ENCODE measurements at regions not wholly inside any gene's neighbourhood (a gene's known extent, or its start where the extent isn't known, plus 50 kb on each side); places are given as distances from the start of the nearest gene placed in this dataset.

GRCh38 chr12:28887461-28887990 is 261.6 kb upstream of the FAR2 start:
- no peaks in the 10 kb centered on the region for H3K9me3 ChIP-seq
- CTCF ChIA-PET: no interaction called here

GRCh38 chr12:28890664-28891063 is 258.4 kb upstream of the FAR2 start:
- Histone ChIP-seq H3K9me3 (no peaks in the 10 kb centered on the region), H3K36me3 (ENCODE audit: control insufficient read depth, insufficient read depth, low read length) (no peaks in the 10 kb centered on the region), H3K4me3 (ENCODE audit: low read depth, low read length) (no peak overlapping the region), H3K4me1 (no peaks in the 10 kb centered on the region), H3K27me3 (replicated peaks; ENCODE audit: control insufficient read depth, insufficient read depth, low read length) (no peaks in the 10 kb centered on the region)
- no peaks in the 10 kb centered on the region for H3K4me1 Mint-ChIP-seq (ENCODE audit: low read depth, unreplicated experiment)
- H3K4me3 Mint-ChIP-seq (ENCODE audit: unreplicated experiment): no peak overlapping the region
- no peak for DNase-seq
- H3K36me3 Mint-ChIP-seq (ENCODE audit: insufficient read depth, unreplicated experiment): no peaks in the 10 kb centered on the region
- no peak overlapping the region for H3K27ac Mint-ChIP-seq (ENCODE audit: unreplicated experiment)
- no peak for TF ChIP-seq CTCF (IDR thresholded peaks at IDR 0.05; ENCODE audit: insufficient read depth in 1 of 2, low read depth in 1 of 2, low read length in 1 of 2, severe bottlenecking in 1 of 2, unreplicated experiment in 1 of 2)
- no peaks in the 10 kb centered on the region for H3K27me3 Mint-ChIP-seq (ENCODE audit: insufficient read depth, unreplicated experiment)
- intact Hi-C loops (cut with micrococcal nuclease; ENCODE audit: unreplicated experiment): no loop called here
- ChIA-PET POLR2A (no interaction called here), CTCF (no interaction called here)
- no TSS peak for BruUV-seq (replicated peaks)
- no peaks in the 10 kb centered on the region for H3K9me3 Mint-ChIP-seq (ENCODE audit: unreplicated experiment)

More at GRCh38 chr12:28887461-28887990, 261.6 kb upstream of the FAR2 start:
- Mint-ChIP-seq H3K4me3 (ENCODE audit: unreplicated experiment) (no peak overlapping the region), H3K4me1 (ENCODE audit: low read depth, unreplicated experiment) (no peaks in the 10 kb centered on the region), H3K27me3 (ENCODE audit: insufficient read depth, unreplicated experiment) (peaks cover 3% of the 10 kb centered on the region), H3K36me3 (ENCODE audit: insufficient read depth, unreplicated experiment) (no peaks in the 10 kb centered on the region), H3K9me3 (ENCODE audit: unreplicated experiment) (no peaks in the 10 kb centered on the region), H3K27ac (ENCODE audit: unreplicated experiment) (no peak overlapping the region)
- Histone ChIP-seq H3K36me3 (ENCODE audit: control insufficient read depth, insufficient read depth, low read length) (no peaks in the 10 kb centered on the region), H3K4me1 (no peaks in the 10 kb centered on the region), H3K27me3 (replicated peaks; ENCODE audit: control insufficient read depth, insufficient read depth, low read length) (no peaks in the 10 kb centered on the region), H3K4me3 (ENCODE audit: low read depth, low read length) (no peak overlapping the region)
- DNase-seq: no peak
- intact Hi-C loops (cut with micrococcal nuclease; ENCODE audit: unreplicated experiment): no loop called here
- POLR2A ChIA-PET: no interaction called here
- TF ChIP-seq CTCF (IDR thresholded peaks at IDR 0.05; ENCODE audit: insufficient read depth in 1 of 2, low read depth in 1 of 2, low read length in 1 of 2, severe bottlenecking in 1 of 2, unreplicated experiment in 1 of 2): no peak
- BruUV-seq (replicated peaks): no TSS peak

- no peaks in the 10 kb centered on the region for H3K36me3 Mint-ChIP-seq (ENCODE audit: insufficient read depth, unreplicated experiment)
- H3K4me1 Mint-ChIP-seq (ENCODE audit: low read depth, unreplicated experiment): no peaks in the 10 kb centered on the region
- Histone ChIP-seq H3K27me3 (replicated peaks; ENCODE audit: control insufficient read depth, insufficient read depth, low read length) (no peaks in the 10 kb centered on the region), H3K4me3 (ENCODE audit: low read depth, low read length) (no peak overlapping the region), H3K9me3 (no peaks in the 10 kb centered on the region), H3K36me3 (ENCODE audit: control insufficient read depth, insufficient read depth, low read length) (no peaks in the 10 kb centered on the region), H3K4me1 (no peaks in the 10 kb centered on the region)
- no peak for TF ChIP-seq CTCF (IDR thresholded peaks at IDR 0.05; ENCODE audit: insufficient read depth in 1 of 2, low read depth in 1 of 2, low read length in 1 of 2, severe bottlenecking in 1 of 2, unreplicated experiment in 1 of 2)
- no TSS peak for BruUV-seq (replicated peaks)
- DNase-seq: no peak
- intact Hi-C loops (cut with micrococcal nuclease; ENCODE audit: unreplicated experiment): no loop called here
- H3K27ac Mint-ChIP-seq (ENCODE audit: unreplicated experiment): no peak overlapping the region
- no peak overlapping the region for H3K4me3 Mint-ChIP-seq (ENCODE audit: unreplicated experiment)
- ChIA-PET CTCF (no interaction called here), POLR2A (no interaction called here)
- no peaks in the 10 kb centered on the region for H3K27me3 Mint-ChIP-seq (ENCODE audit: insufficient read depth, unreplicated experiment)
- H3K9me3 Mint-ChIP-seq (ENCODE audit: unreplicated experiment): no peaks in the 10 kb centered on the region
Observed at GRCh38 chr12:28891126-28891525, 258.0 kb upstream of the FAR2 start.
